ENCODE measurements at regions not wholly inside any gene's neighbourhood (a gene's known extent, or its start where the extent isn't known, plus 50 kb on each side); places are given as distances from the start of the nearest gene placed in this dataset.

- H3K27ac ChIP-seq, result no peak overlapping the region
- TF ChIP-seq CTCF (IDR thresholded peaks at IDR 0.05), result no peak
- TF ChIP-seq EZH2 (IDR thresholded peaks at IDR 0.05), result no peak
- no peak for TF ChIP-seq EZH2phosphoT487 (IDR thresholded peaks at IDR 0.05)
- no peak overlapping the region for H3K4me3 Mint-ChIP-seq
- no peak overlapping the region for H3K4me2 ChIP-seq
- no peaks in the 10 kb centered on the region for H3K9me3 ChIP-seq (ENCODE audit: low read depth)
- H3K27me3 ChIP-seq, result no peaks in the 10 kb centered on the region
- no peaks in the 10 kb centered on the region for H4K20me1 ChIP-seq (ENCODE audit: low read depth)
- H2AFZ ChIP-seq (replicated peaks), result no peak overlapping the region
- H3K36me3 ChIP-seq, result no peaks in the 10 kb centered on the region
- no peak overlapping the region for H3K27ac Mint-ChIP-seq
- H3K4me1 ChIP-seq, result peaks cover 22% of the 10 kb centered on the region
- no peaks in the 10 kb centered on the region for H3K79me2 ChIP-seq (ENCODE audit: low read depth)
- no peak overlapping the region for H3K9ac ChIP-seq
- no peaks in the 10 kb centered on the region for H3F3A ChIP-seq (ENCODE audit: low read depth)
- H3K36me3 Mint-ChIP-seq, result no peaks in the 10 kb centered on the region
- H3K9me3 Mint-ChIP-seq, result no peaks in the 10 kb centered on the region
- DNase-seq (ENCODE audit: low spot score), result no peak
- peaks cover 6% of the 10 kb centered on the region for H3K27me3 Mint-ChIP-seq (ENCODE audit: insufficient read depth, low read depth)
- no peak overlapping the region for H3K4me3 ChIP-seq
- peaks cover 25% of the 10 kb centered on the region for H3K4me1 Mint-ChIP-seq
Measured at GRCh38 chr12:89205517-89205916, 146.8 kb downstream of the DUSP6 start.

- Histone ChIP-seq H3K27me3 (no peaks in the 10 kb centered on the region), H3F3A (ENCODE audit: low read depth) (no peaks in the 10 kb centered on the region), H3K4me3 (no peak overlapping the region), H4K20me1 (ENCODE audit: low read depth) (no peaks in the 10 kb centered on the region), H3K79me2 (ENCODE audit: low read depth) (no peaks in the 10 kb centered on the region), H2AFZ (replicated peaks) (no peak overlapping the region), H3K9me3 (ENCODE audit: low read depth) (no peaks in the 10 kb centered on the region), H3K27ac (no peak overlapping the region), H3K4me1 (no peaks in the 10 kb centered on the region), H3K4me2 (no peak overlapping the region), H3K9ac (no peak overlapping the region), H3K36me3 (no peaks in the 10 kb centered on the region)
- no peaks in the 10 kb centered on the region for H3K9me3 Mint-ChIP-seq
- H3K36me3 Mint-ChIP-seq, result no peaks in the 10 kb centered on the region
- no peak for TF ChIP-seq CTCF (IDR thresholded peaks at IDR 0.05)
- no peak for TF ChIP-seq EZH2phosphoT487 (IDR thresholded peaks at IDR 0.05)
- no peak for TF ChIP-seq EZH2 (IDR thresholded peaks at IDR 0.05)
- H3K27ac Mint-ChIP-seq, result no peak overlapping the region
- H3K4me1 Mint-ChIP-seq, result peaks cover 5% of the 10 kb centered on the region
- H3K27me3 Mint-ChIP-seq (ENCODE audit: insufficient read depth, low read depth), result peaks cover 6% of the 10 kb centered on the region
- H3K4me3 Mint-ChIP-seq, result no peak overlapping the region
- no peak for DNase-seq (ENCODE audit: low spot score)
Measured at GRCh38 chr12:89203144-89203543, 149.2 kb downstream of the DUSP6 start.

GRCh38 chr12:89200217-89200616 is 152.1 kb downstream of the DUSP6 start:
- no peaks in the 10 kb centered on the region for H3K27me3 ChIP-seq
- no peak overlapping the region for H3K4me3 ChIP-seq
- no peaks in the 10 kb centered on the region for H3K4me1 ChIP-seq
- Mint-ChIP-seq H3K27ac (no peak overlapping the region), H3K9me3 (no peaks in the 10 kb centered on the region), H3K36me3 (no peaks in the 10 kb centered on the region), H3K27me3 (ENCODE audit: insufficient read depth, low read depth) (no peaks in the 10 kb centered on the region), H3K4me3 (no peak overlapping the region), H3K4me1 (no peaks in the 10 kb centered on the region)
- H3K27ac ChIP-seq, result no peak overlapping the region
- H4K20me1 ChIP-seq (ENCODE audit: low read depth), result no peaks in the 10 kb centered on the region
- H3K9me3 ChIP-seq (ENCODE audit: low read depth), result no peaks in the 10 kb centered on the region
- no peak overlapping the region for H3K4me2 ChIP-seq
- no peaks in the 10 kb centered on the region for H3K79me2 ChIP-seq (ENCODE audit: low read depth)
- H3K36me3 ChIP-seq, result no peaks in the 10 kb centered on the region
- H3F3A ChIP-seq (ENCODE audit: low read depth), result no peaks in the 10 kb centered on the region
- no peak for TF ChIP-seq EZH2phosphoT487 (IDR thresholded peaks at IDR 0.05)
- TF ChIP-seq CTCF (IDR thresholded peaks at IDR 0.05), result no peak
- no peak for TF ChIP-seq EZH2 (IDR thresholded peaks at IDR 0.05)
- no peak overlapping the region for H3K9ac ChIP-seq
- H2AFZ ChIP-seq (replicated peaks), result no peak overlapping the region
- no peak for DNase-seq (ENCODE audit: low spot score)

GRCh38 chr12:89195470-89195869 is 156.8 kb downstream of the DUSP6 start:
- Histone ChIP-seq H2AFZ (replicated peaks) (no peak overlapping the region), H3K27ac (no peak overlapping the region), H3K9ac (no peak overlapping the region), H3K4me3 (no peak overlapping the region), H3K4me1 (no peaks in the 10 kb centered on the region), H4K20me1 (ENCODE audit: low read depth) (no peaks in the 10 kb centered on the region), H3F3A (ENCODE audit: low read depth) (no peaks in the 10 kb centered on the region), H3K79me2 (ENCODE audit: low read depth) (no peaks in the 10 kb centered on the region), H3K9me3 (ENCODE audit: low read depth) (no peaks in the 10 kb centered on the region), H3K36me3 (no peaks in the 10 kb centered on the region), H3K27me3 (no peaks in the 10 kb centered on the region), H3K4me2 (no peak overlapping the region)
- Mint-ChIP-seq H3K27me3 (ENCODE audit: insufficient read depth, low read depth) (no peaks in the 10 kb centered on the region), H3K4me1 (no peaks in the 10 kb centered on the region), H3K36me3 (no peaks in the 10 kb centered on the region), H3K4me3 (no peak overlapping the region), H3K27ac (no peak overlapping the region), H3K9me3 (peaks cover 3% of the 10 kb centered on the region)
- no peak for DNase-seq (ENCODE audit: low spot score)
- TF ChIP-seq CTCF (IDR thresholded peaks at IDR 0.05) (no peak), EZH2 (IDR thresholded peaks at IDR 0.05) (no peak), EZH2phosphoT487 (IDR thresholded peaks at IDR 0.05) (no peak)
